NB4 (cell line): ENCODE measurements at regions not wholly inside any gene's neighbourhood (a gene's known extent, or its start where the extent isn't known, plus 50 kb on each side); places are given as distances from the start of the nearest gene placed in this dataset.

Experiments used
- CTCF ChIP-seq: IDR thresholded peaks from one replicate; pipeline ENCODE4 v1.5.1; 2012; ENCODE audit warnings: low read depth, low read length
- MAX ChIP-seq: IDR thresholded peaks from 2 replicates; pipeline ENCODE4 v1.6.1; 2011; ENCODE audit warnings: low read depth, low read length
- MYC ChIP-seq: IDR thresholded peaks from 2 replicates; pipeline ENCODE4 v1.6.1; 2011; ENCODE audit warnings: low read depth, low read length
- POLR2A ChIP-seq: IDR thresholded peaks from 2 replicates; pipeline ENCODE4 v1.6.1; 2011; ENCODE audit warnings: mild to moderate bottlenecking; ENCODE audit not compliant: insufficient read length; ENCODE audit errors: extremely low read depth

GRCh38 chr4:29131304-29131703 is 1588.9 kb upstream of the PCDH7 start:
- TF ChIP-seq CTCF (no peak), POLR2A (no peak), MAX (no peak), MYC (no peak)
